ENCODE measurements at regions not wholly inside any gene's neighbourhood (a gene's known extent, or its start where the extent isn't known, plus 50 kb on each side); places are given as distances from the start of the nearest gene placed in this dataset.
"Not testable (repeated sequence)": the region's sequence is repeated elsewhere in the genome, so short reads cannot be mapped to it uniquely, and the experiment has no call there.

DNA sequence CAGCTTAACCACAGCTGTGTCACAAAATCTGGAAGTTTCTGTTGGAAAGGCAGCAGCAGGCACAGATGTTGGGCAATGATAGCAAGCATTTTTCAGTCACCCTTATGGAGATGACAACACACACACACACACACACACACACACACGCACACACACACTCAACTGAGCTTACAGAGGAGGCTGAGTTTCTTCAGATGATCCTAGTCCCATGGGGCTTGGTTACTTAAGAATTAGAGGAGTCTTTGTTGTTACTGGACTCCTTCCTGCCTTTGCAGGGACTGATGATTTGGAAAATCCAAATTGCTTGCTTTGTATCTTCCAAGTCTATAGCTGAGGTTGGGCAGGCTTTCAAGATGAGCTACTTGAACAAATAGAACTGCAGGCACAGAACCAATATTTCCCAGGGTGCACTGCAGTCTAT is 740.1 kb upstream of the PITX2 start:
- Histone ChIP-seq H3K27ac (ENCODE audit: low read depth, low read length) (no peak overlapping the region), H3K4me3 (ENCODE audit: low read depth, low read length) (no peak overlapping the region), H3K27me3 (ENCODE audit: control insufficient read depth, insufficient read depth, low read length) (no peaks in the 10 kb centered on the region), H3K9me3 (ENCODE audit: control insufficient read depth, insufficient read depth, low read length) (no peaks in the 10 kb centered on the region), H3K36me3 (ENCODE audit: control insufficient read depth, insufficient read depth, low read length) (no peaks in the 10 kb centered on the region), H3K4me1 (ENCODE audit: control insufficient read depth, insufficient read depth, low read length) (no peaks in the 10 kb centered on the region)
- no CpG with 5 or more reads among the region's 1 CpG for WGBS (ENCODE audit: insufficient coverage)
- peak; percentile 15 to 79 (median 24) for DNase-seq (ENCODE audit: low read depth in 4 of 6, low spot score in 6 of 6)

DNA sequence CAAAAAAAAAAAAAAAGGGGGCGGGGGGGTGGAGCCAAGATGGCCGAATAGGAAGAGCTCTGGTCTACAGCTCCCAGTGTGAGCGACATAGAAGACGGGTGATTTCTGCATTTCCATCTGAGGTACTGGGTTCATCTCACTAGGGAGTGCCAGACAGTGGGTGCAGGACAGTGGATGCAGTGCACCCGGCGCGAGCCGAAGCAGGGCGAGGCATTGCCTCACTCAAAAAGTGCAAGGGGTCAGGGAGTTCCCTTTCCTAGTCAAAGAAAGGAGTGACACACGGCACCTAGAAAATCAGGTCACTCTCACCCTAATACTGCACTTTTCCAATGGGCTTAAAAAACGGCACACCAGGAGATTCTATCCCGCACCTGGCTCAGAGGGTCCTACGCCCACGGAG is 755.0 kb upstream of the PITX2 start:
- DNase-seq (ENCODE audit: low read depth in 4 of 6, low spot score in 6 of 6); H3K4me3 ChIP-seq (ENCODE audit: low read depth, low read length); H3K27me3 ChIP-seq (ENCODE audit: control insufficient read depth, insufficient read depth, low read length); H3K9me3 ChIP-seq (ENCODE audit: control insufficient read depth, insufficient read depth, low read length); H3K36me3 ChIP-seq (ENCODE audit: control insufficient read depth, insufficient read depth, low read length); H3K4me1 ChIP-seq (ENCODE audit: control insufficient read depth, insufficient read depth, low read length); H3K27ac ChIP-seq (ENCODE audit: low read depth, low read length): not testable (repeated sequence)
- 97% methylated on average over 12 of the region's 14 CpGs for WGBS (ENCODE audit: insufficient coverage)

DNA sequence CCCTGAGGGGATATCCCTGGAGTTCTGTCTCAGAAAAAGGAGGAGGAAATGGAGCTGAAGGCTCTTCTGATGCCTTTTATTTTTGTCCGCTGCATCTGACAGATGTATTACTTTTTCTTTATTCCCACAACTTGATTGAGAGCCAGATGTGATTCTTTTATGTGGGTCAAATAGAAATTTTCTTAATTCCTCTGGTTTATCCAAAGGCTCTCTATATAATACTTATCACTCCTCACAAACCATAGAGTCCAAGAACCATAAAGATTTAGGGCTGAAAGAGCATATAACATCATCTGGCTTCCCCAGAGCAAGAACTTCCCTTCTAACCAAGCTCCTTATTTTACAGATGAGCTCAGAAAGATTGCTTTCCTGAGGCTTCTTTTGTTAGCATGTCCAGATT is 756.7 kb upstream of the FAM241A start:
- Histone ChIP-seq H3K27ac (ENCODE audit: low read depth, low read length) (no peak overlapping the region), H3K4me1 (ENCODE audit: control insufficient read depth, insufficient read depth, low read length) (no peaks in the 10 kb centered on the region), H3K36me3 (ENCODE audit: control insufficient read depth, insufficient read depth, low read length) (no peaks in the 10 kb centered on the region), H3K4me3 (ENCODE audit: low read depth, low read length) (no peak overlapping the region), H3K9me3 (ENCODE audit: control insufficient read depth, insufficient read depth, low read length) (peaks cover 2% of the 10 kb centered on the region), H3K27me3 (ENCODE audit: control insufficient read depth, insufficient read depth, low read length) (no peaks in the 10 kb centered on the region)
- no peak for DNase-seq (ENCODE audit: low read depth in 4 of 6, low spot score in 6 of 6)
- no CpG with 5 or more reads among the region's 1 CpG for WGBS (ENCODE audit: insufficient coverage)

DNA sequence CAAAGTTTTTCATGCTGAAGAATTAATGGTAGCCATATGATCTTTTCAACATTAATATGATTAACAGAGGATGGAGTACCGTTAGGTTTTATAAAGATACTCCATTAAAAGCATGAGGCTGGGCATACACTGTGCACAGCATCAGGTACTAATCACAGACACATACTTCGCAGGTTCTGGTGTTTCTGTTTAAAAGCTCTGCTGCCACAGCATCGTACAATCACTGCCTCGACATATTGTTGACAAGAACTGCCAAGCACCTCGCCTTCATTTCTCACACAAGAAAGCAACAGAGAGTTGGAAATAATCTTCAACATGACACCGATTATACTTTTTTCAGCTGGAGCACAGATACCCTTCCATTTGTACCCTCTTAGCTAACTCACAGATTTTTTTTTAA is 753.4 kb upstream of the FAM241A start:
- Histone ChIP-seq H3K27ac (ENCODE audit: low read depth, low read length) (no peak overlapping the region), H3K4me3 (ENCODE audit: low read depth, low read length) (no peak overlapping the region), H3K36me3 (ENCODE audit: control insufficient read depth, insufficient read depth, low read length) (no peaks in the 10 kb centered on the region), H3K9me3 (ENCODE audit: control insufficient read depth, insufficient read depth, low read length) (peaks cover 2% of the 10 kb centered on the region), H3K4me1 (ENCODE audit: control insufficient read depth, insufficient read depth, low read length) (no peaks in the 10 kb centered on the region), H3K27me3 (ENCODE audit: control insufficient read depth, insufficient read depth, low read length) (no peaks in the 10 kb centered on the region)
- WGBS (ENCODE audit: insufficient coverage), result 83% methylated on average over 2 of the region's 6 CpGs
- no peak for DNase-seq (ENCODE audit: low read depth in 4 of 6, low spot score in 6 of 6)

DNA sequence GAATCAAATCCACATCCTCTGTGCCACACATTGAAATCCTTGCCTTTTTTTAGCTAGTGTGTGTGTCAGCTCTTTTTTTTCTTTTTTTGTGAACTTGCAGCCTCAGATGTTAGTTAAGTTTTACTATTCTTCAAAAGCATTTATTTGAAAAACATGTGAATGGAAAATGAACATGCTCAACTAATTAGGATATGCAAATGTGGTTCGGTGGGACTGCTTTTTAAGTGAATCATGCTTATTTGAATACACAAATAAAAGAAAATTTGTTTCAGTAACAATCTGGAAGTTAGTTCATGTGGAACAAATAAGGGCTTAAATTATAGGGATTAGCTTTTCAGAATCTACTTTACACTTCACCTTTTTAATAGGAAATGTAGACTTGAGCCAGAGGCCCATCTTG is 751.5 kb upstream of the FAM241A start:
- H3K4me3 ChIP-seq (ENCODE audit: low read depth, low read length), result no peak overlapping the region
- no CpG with 5 or more reads among the region's 1 CpG for WGBS (ENCODE audit: insufficient coverage)

DNA sequence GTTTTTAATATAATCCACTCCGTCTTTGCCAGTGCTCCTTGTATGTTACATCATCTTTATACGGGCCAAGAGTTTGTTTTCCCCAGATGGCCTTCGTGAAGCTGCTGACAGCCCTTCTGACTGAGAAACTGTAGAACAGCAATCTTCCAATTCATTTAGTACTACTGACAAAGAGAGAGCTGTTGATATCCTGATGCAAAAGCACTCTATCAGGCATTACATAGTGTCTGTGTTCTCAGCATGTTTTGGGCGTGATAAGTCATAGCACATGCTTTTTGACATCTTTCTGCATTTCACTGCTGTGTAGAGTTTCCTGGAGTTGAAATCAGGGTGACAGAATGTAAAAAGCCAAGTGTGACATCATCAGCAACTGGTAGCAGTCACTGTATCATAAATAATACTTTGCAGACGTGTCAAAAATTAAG is 746.3 kb upstream of the FAM241A start:
- Histone ChIP-seq H3K36me3 (ENCODE audit: control insufficient read depth, insufficient read depth, low read length) (no peaks in the 10 kb centered on the region), H3K4me3 (ENCODE audit: low read depth, low read length) (no peak overlapping the region), H3K4me1 (ENCODE audit: control insufficient read depth, insufficient read depth, low read length) (no peaks in the 10 kb centered on the region), H3K9me3 (ENCODE audit: control insufficient read depth, insufficient read depth, low read length) (no peaks in the 10 kb centered on the region), H3K27ac (ENCODE audit: low read depth, low read length) (no peak overlapping the region), H3K27me3 (ENCODE audit: control insufficient read depth, insufficient read depth, low read length) (no peaks in the 10 kb centered on the region)
- peak in 2 of 6 donors; percentile 58 to 89 for DNase-seq (ENCODE audit: low read depth in 4 of 6, low spot score in 6 of 6)
- WGBS (ENCODE audit: insufficient coverage), result 27% methylated on average over 3 of the region's 5 CpGs

More for the DNA sequence above, 751.5 kb upstream of the FAM241A start:
- H3K36me3 ChIP-seq (ENCODE audit: control insufficient read depth, insufficient read depth, low read length), result no peaks in the 10 kb centered on the region
- DNase-seq (ENCODE audit: low read depth in 4 of 6, low spot score in 6 of 6), result peak in 1 of 6 donors; percentile 50
- peaks cover 2% of the 10 kb centered on the region for H3K9me3 ChIP-seq (ENCODE audit: control insufficient read depth, insufficient read depth, low read length)
- H3K27me3 ChIP-seq (ENCODE audit: control insufficient read depth, insufficient read depth, low read length), result no peaks in the 10 kb centered on the region
- no peaks in the 10 kb centered on the region for H3K4me1 ChIP-seq (ENCODE audit: control insufficient read depth, insufficient read depth, low read length)
- H3K27ac ChIP-seq (ENCODE audit: low read depth, low read length), result no peak overlapping the region

DNA sequence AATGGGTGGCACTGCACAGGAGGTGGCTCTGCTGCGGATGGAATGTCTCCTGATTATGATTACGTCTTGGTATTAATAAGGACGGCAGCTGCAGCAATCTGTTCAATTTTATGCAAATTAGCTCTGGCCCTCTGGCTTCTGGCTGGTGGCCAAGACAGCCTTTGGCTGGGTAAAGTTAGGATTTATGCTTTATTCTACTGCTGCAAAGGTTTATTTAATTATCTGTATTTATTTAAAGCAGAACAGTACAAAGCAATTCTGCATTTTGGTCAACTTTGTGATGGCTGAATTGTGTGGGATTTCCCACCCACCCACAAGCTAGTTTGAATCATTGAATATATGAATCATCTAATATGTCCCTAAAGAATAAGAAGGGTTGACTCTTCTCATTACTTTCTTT is 745.6 kb upstream of the FAM241A start:
- no peak overlapping the region for H3K27ac ChIP-seq (ENCODE audit: low read depth, low read length)

DNA sequence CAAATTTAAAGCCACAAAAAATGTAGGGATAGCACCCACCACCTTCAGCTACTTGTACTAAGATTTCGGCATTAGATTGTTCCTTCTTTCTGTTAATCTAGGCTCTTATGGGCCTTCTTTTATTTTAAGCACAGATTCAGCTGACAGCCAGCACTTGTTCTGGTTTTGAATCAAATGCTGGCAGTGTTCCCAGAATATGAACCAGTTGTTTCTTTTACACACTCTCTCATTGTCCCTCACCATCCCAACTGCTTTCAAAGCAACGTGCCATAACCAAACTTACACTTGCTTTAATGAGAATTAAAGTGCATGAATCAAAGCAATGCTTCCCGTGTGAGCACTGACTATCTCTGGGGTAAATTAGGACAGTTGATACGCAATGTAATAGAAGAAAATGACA is 744.5 kb upstream of the FAM241A start:
- WGBS (ENCODE audit: insufficient coverage), result 60% methylated on average over 1 of the region's 4 CpGs
- Histone ChIP-seq H3K36me3 (ENCODE audit: control insufficient read depth, insufficient read depth, low read length) (no peaks in the 10 kb centered on the region), H3K27ac (ENCODE audit: low read depth, low read length) (no peak overlapping the region), H3K27me3 (ENCODE audit: control insufficient read depth, insufficient read depth, low read length) (no peaks in the 10 kb centered on the region), H3K4me3 (ENCODE audit: low read depth, low read length) (no peak overlapping the region), H3K4me1 (ENCODE audit: control insufficient read depth, insufficient read depth, low read length) (no peaks in the 10 kb centered on the region), H3K9me3 (ENCODE audit: control insufficient read depth, insufficient read depth, low read length) (no peaks in the 10 kb centered on the region)
- peak in 5 of 6 donors; percentile 15 to 94 (median 43) for DNase-seq (ENCODE audit: low read depth in 4 of 6, low spot score in 6 of 6)

More for the DNA sequence above, 745.6 kb upstream of the FAM241A start:
- DNase-seq (ENCODE audit: low read depth in 4 of 6, low spot score in 6 of 6), result peak in 2 of 6 donors; percentile 67 to 74
- H3K4me1 ChIP-seq (ENCODE audit: control insufficient read depth, insufficient read depth, low read length), result no peaks in the 10 kb centered on the region
- H3K9me3 ChIP-seq (ENCODE audit: control insufficient read depth, insufficient read depth, low read length), result no peaks in the 10 kb centered on the region
- 45% methylated on average over 3 of the region's 3 CpGs for WGBS (ENCODE audit: insufficient coverage)
- no peak overlapping the region for H3K4me3 ChIP-seq (ENCODE audit: low read depth, low read length)
- no peaks in the 10 kb centered on the region for H3K36me3 ChIP-seq (ENCODE audit: control insufficient read depth, insufficient read depth, low read length)
- H3K27me3 ChIP-seq (ENCODE audit: control insufficient read depth, insufficient read depth, low read length), result no peaks in the 10 kb centered on the region

DNA sequence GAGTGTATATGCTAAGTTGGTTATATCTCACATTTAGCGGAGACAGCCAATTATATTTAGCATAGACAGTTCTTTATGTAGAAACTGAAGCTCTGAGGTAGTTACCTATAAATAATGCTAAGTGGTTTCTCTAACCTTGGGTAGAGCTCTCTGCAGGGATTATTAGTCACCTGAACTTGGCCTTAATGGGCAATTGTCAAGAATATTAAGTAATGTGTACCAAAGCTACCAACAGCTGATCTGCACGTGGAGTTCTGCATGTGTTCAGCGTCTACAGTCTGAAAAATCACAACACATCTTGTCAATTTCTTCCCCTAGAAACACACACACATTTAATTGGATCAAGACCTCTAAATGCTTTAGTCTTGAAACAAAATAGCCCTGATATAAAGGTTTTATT is 740.6 kb upstream of the FAM241A start:
- Histone ChIP-seq H3K4me1 (ENCODE audit: control insufficient read depth, insufficient read depth, low read length) (no peaks in the 10 kb centered on the region), H3K4me3 (ENCODE audit: low read depth, low read length) (no peak overlapping the region), H3K36me3 (ENCODE audit: control insufficient read depth, insufficient read depth, low read length) (no peaks in the 10 kb centered on the region), H3K9me3 (ENCODE audit: control insufficient read depth, insufficient read depth, low read length) (no peaks in the 10 kb centered on the region), H3K27me3 (ENCODE audit: control insufficient read depth, insufficient read depth, low read length) (no peaks in the 10 kb centered on the region), H3K27ac (ENCODE audit: low read depth, low read length) (no peak overlapping the region)
- peak in 1 of 6 donors; percentile 26 for DNase-seq (ENCODE audit: low read depth in 4 of 6, low spot score in 6 of 6)
- WGBS (ENCODE audit: insufficient coverage), result 100% methylated on average over 1 of the region's 3 CpGs

DNA sequence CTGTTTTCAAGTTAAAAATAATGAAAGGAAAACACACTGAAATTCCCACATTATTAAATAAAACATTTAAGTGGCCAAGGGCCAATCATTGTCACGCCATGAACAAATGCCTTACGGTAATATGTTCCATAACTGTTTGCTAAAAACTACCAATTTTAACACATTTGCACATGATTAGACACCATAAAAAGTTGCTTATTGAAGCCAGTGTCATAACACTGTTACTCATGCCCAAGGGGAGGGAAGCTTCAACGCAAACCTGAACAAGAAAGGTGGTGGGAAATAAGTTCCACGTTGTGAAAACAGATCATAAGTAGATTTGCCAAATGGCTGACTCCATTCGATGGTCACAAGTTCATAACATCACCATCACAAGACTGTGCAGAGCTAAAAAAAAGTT is 739.3 kb upstream of the FAM241A start:
- Histone ChIP-seq H3K27ac (ENCODE audit: low read depth, low read length) (no peak overlapping the region), H3K4me1 (ENCODE audit: control insufficient read depth, insufficient read depth, low read length) (no peaks in the 10 kb centered on the region), H3K4me3 (ENCODE audit: low read depth, low read length) (no peak overlapping the region), H3K27me3 (ENCODE audit: control insufficient read depth, insufficient read depth, low read length) (no peaks in the 10 kb centered on the region), H3K36me3 (ENCODE audit: control insufficient read depth, insufficient read depth, low read length) (no peaks in the 10 kb centered on the region), H3K9me3 (ENCODE audit: control insufficient read depth, insufficient read depth, low read length) (no peaks in the 10 kb centered on the region)
- DNase-seq (ENCODE audit: low read depth in 4 of 6, low spot score in 6 of 6), result no peak
- no CpG with 5 or more reads among the region's 5 CpGs for WGBS (ENCODE audit: insufficient coverage)
